Naive thymus-derived CD4-positive, alpha-beta T cell (primary cell): ENCODE measurements at regions not wholly inside any gene's neighbourhood (a gene's known extent, or its start where the extent isn't known, plus 50 kb on each side); places are given as distances from the start of the nearest gene placed in this dataset.

Source experiments
- ATAC-seq: fragments of 150-1000 bp; cut with Tn5 transposase; 2 replicates; pipeline ENCODE4 v1.10.0; 2021; ENCODE audit warnings: mild to moderate bottlenecking, moderate library complexity
- CTCF ChIA-PET: fragments of 350-600 bp; sonication (Branson Sonifier 250); formaldehyde crosslinking; loops from one replicate; lab custom pipeline; 2021; ENCODE audit warnings: antibody characterized with exemption; lab: Charles Lee
- POLR2A ChIA-PET: fragments of 350-600 bp; sonication (Branson Sonifier 250); formaldehyde crosslinking; loops from one replicate; lab custom pipeline; 2021; ENCODE audit warnings: antibody characterized with exemption, inconsistent platforms; lab: Charles Lee
- DNase-seq, 9 donors: peaks; one replicate each; pipeline versions ENCODE4 v3.0.0 to v3.0.0-alpha.2; 2020 to 2022; ENCODE audit warnings: mixed read lengths in 1 of 9
- H3K27ac ChIP-seq: one replicate; pipeline ENCODE4 v1.7.0; 2013; ENCODE audit warnings: mild to moderate bottlenecking, low read depth, low read length, moderate library complexity
- H3K27me3 ChIP-seq, 2 donors: one replicate each; pipeline ENCODE4 v1.7.0; 2013; ENCODE audit warnings: low read length in 2 of 2, mild to moderate bottlenecking in 2 of 2, moderate library complexity in 2 of 2; ENCODE audit not compliant: control insufficient read depth in 2 of 2, insufficient read depth in 2 of 2
- H3K36me3 ChIP-seq, 3 experiments: 1 replicate in 2 of 3; 2 replicates in 1 of 3; pipeline ENCODE4 v1.7.0; 2013; ENCODE audit warnings: low read length in 3 of 3, mild to moderate bottlenecking in 3 of 3, moderate library complexity in 1 of 3; ENCODE audit not compliant: insufficient read depth in 3 of 3, control insufficient read depth in 2 of 3
- H3K4me1 ChIP-seq, 2 donors: one replicate each; pipeline ENCODE4 v1.7.0; 2013; ENCODE audit warnings: low read length in 2 of 2, mild to moderate bottlenecking in 2 of 2, moderate library complexity in 1 of 2; ENCODE audit not compliant: control insufficient read depth in 2 of 2, insufficient read depth in 2 of 2
- H3K4me3 ChIP-seq: 2 replicates; pipeline ENCODE4 v1.7.0; 2013; ENCODE audit warnings: mild to moderate bottlenecking, low read length
- H3K9me3 ChIP-seq, 3 experiments: 1 replicate in 2 of 3; 2 replicates in 1 of 3; pipeline ENCODE4 v1.7.0; 2013; ENCODE audit warnings: low read length in 3 of 3; ENCODE audit not compliant: control insufficient read depth in 2 of 3
- H3K27ac Mint-ChIP-seq, 9 donors: one replicate each; pipeline ENCODE4 v1.8.0; 2020 to 2022; ENCODE audit warnings: mixed read lengths in 9 of 9, mild to moderate bottlenecking in 8 of 9, moderate library complexity in 5 of 9, inconsistent platforms in 2 of 9
- H3K27me3 Mint-ChIP-seq, 5 donors: one replicate each; pipeline ENCODE4 v1.8.0; 2021 to 2022; ENCODE audit warnings: mixed read lengths in 5 of 5, mild to moderate bottlenecking in 1 of 5
- H3K36me3 Mint-ChIP-seq, 5 donors: one replicate each; pipeline ENCODE4 v1.8.0; 2020 to 2022; ENCODE audit warnings: mixed read lengths in 5 of 5, mild to moderate bottlenecking in 3 of 5, inconsistent platforms in 1 of 5
- H3K4me1 Mint-ChIP-seq, 7 donors: one replicate each; pipeline ENCODE4 v1.8.0; 2020 to 2022; ENCODE audit warnings: mixed read lengths in 7 of 7, mild to moderate bottlenecking in 3 of 7, inconsistent platforms in 1 of 7
- H3K4me3 Mint-ChIP-seq, 10 donors: one replicate each; pipeline ENCODE4 v1.8.0; 2020 to 2022; ENCODE audit warnings: mild to moderate bottlenecking in 10 of 10, mixed read lengths in 10 of 10, moderate library complexity in 6 of 10, inconsistent platforms in 2 of 10
- H3K9me3 Mint-ChIP-seq, 11 donors: one replicate each; pipeline ENCODE4 v1.8.0; 2020 to 2022; ENCODE audit warnings: mixed read lengths in 11 of 11, mild to moderate bottlenecking in 4 of 11, inconsistent platforms in 1 of 11, moderate library complexity in 1 of 11
- intact Hi-C, 2 donors: fragments of 100-400 bp; cut with micrococcal nuclease; formaldehyde crosslinking; loops; one replicate each; pipeline ENCODE4 v1.15.1; 2023

DNA sequence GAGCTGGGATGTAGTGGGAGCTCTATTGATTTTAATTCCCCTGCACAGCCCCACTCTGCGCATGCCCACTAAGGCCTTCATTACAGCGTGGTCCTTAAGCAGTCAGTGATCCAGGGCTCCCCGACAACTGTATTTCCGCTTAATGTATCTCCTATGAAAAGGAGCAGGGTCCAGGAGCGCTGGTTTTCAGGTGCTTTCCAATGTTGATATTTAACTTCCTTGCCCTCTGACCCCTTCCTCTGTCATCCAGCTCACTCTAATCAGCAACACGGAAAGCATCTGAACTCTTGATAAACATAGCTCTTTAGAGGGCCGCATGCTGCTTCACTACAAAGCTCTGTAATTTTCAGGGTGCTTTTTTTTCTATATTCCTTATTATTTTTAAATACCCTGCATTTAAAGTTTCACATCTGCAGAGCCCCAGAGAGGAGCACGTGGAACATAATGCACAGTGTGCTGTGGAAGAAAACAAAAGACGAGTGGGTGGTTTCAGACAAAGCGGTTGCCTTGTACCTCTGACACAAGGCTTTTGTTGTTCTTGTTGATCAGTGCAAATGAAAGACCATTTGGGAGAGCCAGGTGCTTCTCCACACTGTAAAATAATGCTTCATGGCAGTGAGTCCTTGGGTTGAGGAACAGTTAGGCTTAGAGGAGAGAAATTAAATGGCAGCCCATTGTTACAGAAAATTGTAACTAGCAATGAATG lies 465.9 kb upstream of the CELF2 start:
- DNase-seq (no peak), ATAC-seq (no peak)
- no peaks in the 10 kb centered on the region for H3K9me3 ChIP-seq
- H3K9me3 Mint-ChIP-seq = peaks cover 0 to 2% (median 0%) of the 10 kb centered on the region in 11 donors
- H3K4me1 Mint-ChIP-seq = no peaks in the 10 kb centered on the region
- no peak overlapping the region for H3K4me3 Mint-ChIP-seq
- no peak overlapping the region for H3K27ac ChIP-seq
- H3K27me3 Mint-ChIP-seq = peaks cover 0 to 18% (median 5%) of the 10 kb centered on the region in 5 donors
- no peaks in the 10 kb centered on the region for H3K27me3 ChIP-seq
- no peaks in the 10 kb centered on the region for H3K36me3 Mint-ChIP-seq
- H3K36me3 ChIP-seq = no peaks in the 10 kb centered on the region
- no peaks in the 10 kb centered on the region for H3K4me1 ChIP-seq
- H3K4me3 ChIP-seq = no peak overlapping the region
- ChIA-PET CTCF (no interaction called here), POLR2A (no interaction called here)
- H3K27ac Mint-ChIP-seq = no peak overlapping the region
- intact Hi-C loops = no loop called here

DNA sequence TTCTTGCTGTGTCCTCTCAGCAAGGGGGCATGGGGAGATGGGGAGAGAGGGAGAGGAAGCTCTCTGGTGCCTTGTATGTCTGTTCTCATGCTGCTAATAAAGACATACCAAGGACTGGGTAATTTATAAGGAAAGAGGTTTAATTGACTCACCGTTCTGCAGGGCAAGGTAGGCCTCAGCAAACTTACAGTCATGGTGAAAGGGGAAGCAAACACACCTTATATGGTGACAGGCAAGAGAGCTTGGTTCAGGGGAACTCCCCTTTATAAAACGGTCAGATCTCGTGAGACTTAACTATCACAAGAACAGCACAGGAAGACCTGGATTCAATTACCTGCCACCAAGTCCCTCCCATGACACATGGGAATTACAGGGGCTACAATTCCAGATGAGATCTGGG lies 464.7 kb upstream of the CELF2 start:
- H3K4me3 ChIP-seq = no peak overlapping the region
- H3K9me3 ChIP-seq = no peaks in the 10 kb centered on the region
- Mint-ChIP-seq H3K27ac (no peak overlapping the region), H3K4me1 (no peaks in the 10 kb centered on the region), H3K4me3 (no peak overlapping the region), H3K36me3 (no peaks in the 10 kb centered on the region), H3K9me3 (peaks cover 0 to 2% (median 0%) of the 10 kb centered on the region in 11 donors), H3K27me3 (peaks cover 0 to 12% (median 5%) of the 10 kb centered on the region in 5 donors)
- no peak for ATAC-seq
- ChIA-PET POLR2A (no interaction called here), CTCF (no interaction called here)
- no peaks in the 10 kb centered on the region for H3K36me3 ChIP-seq
- intact Hi-C loops = no loop called here
- H3K4me1 ChIP-seq = no peaks in the 10 kb centered on the region
- H3K27me3 ChIP-seq = no peaks in the 10 kb centered on the region
- DNase-seq = no peak
- no peak overlapping the region for H3K27ac ChIP-seq

DNA sequence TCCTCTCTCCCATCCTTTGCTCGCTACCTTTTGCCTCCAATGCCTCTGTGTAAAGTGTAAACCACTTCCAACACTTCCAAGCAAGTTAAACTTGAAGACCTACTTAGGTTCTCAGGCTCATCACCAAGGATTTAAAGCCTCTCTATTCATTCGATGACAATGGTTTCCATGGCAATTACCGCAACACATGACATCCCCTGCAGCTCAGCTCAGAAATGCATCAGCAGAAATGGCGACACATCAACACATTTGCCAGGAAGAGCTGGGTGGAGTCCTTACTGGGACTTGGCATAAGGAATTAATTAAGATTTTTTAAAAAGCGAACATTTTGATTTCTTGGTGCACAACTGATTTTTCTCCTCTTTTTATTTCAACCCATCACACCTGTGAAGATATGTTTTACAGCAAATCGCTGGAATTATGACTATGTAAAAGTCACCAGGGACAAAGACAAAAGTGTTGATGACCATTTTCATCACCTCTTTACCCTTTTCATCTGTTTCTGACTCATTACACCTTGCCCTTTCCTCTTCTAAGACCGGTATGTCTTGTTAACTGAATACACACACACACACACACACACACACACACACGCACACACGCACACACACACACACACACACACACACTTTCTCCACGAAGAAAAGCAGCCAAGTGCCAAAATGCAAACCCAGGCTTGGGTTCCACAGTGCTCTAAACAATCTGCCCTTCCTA lies 453.4 kb upstream of the CELF2 start:
- Histone ChIP-seq H3K4me1 (no peaks in the 10 kb centered on the region), H3K4me3 (no peak overlapping the region), H3K36me3 (no peaks in the 10 kb centered on the region), H3K27ac (no peak overlapping the region), H3K9me3 (no peaks in the 10 kb centered on the region), H3K27me3 (no peaks in the 10 kb centered on the region)
- intact Hi-C loops = no loop called here
- no peak overlapping the region for H3K27ac Mint-ChIP-seq
- H3K9me3 Mint-ChIP-seq = peaks cover 0 to 15% (median 6%) of the 10 kb centered on the region in 11 donors
- peaks cover 0 to 1% (median 0%) of the 10 kb centered on the region in 7 donors for H3K4me1 Mint-ChIP-seq
- H3K27me3 Mint-ChIP-seq = peaks cover 3 to 62% (median 44%) of the 10 kb centered on the region in 5 donors
- H3K4me3 Mint-ChIP-seq = no peak overlapping the region
- ChIA-PET CTCF (no interaction called here), POLR2A (no interaction called here)
- peaks cover 0 to 4% (median under 1%) of the 10 kb centered on the region in 5 donors for H3K36me3 Mint-ChIP-seq
- DNase-seq (no peak), ATAC-seq (no peak)

DNA sequence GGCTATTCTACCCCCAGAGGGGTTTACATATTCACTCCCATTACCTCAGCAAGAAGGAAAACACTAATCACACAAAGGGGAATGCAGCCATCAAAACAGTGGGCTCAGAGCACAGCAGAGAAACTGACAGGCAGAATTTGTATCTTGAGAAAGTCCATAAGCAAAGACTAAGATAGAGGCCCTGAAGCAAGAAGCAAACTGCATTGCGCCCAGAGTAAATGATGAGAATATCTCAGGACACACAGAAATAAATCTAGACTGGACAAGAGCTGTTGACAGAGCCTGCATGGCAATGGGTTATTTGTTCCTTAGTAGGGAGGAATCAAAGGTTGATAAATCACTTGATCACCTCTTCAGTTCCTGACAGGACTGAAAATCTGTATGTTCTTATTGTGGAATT lies 440.7 kb upstream of the CELF2 start:
- Mint-ChIP-seq H3K4me1 (no peaks in the 10 kb centered on the region), H3K27me3 (peaks cover 1 to 49% (median 23%) of the 10 kb centered on the region in 5 donors), H3K27ac (no peak overlapping the region), H3K36me3 (no peaks in the 10 kb centered on the region), H3K9me3 (peaks cover 0 to 5% (median 0%) of the 10 kb centered on the region in 11 donors), H3K4me3 (no peak overlapping the region)
- Histone ChIP-seq H3K27ac (no peak overlapping the region), H3K9me3 (no peaks in the 10 kb centered on the region), H3K4me1 (no peaks in the 10 kb centered on the region), H3K27me3 (no peaks in the 10 kb centered on the region), H3K36me3 (no peaks in the 10 kb centered on the region), H3K4me3 (no peak overlapping the region)
- ATAC-seq = no peak
- intact Hi-C loops = no loop called here
- POLR2A ChIA-PET = no interaction called here
- DNase-seq = no peak
- CTCF ChIA-PET = no interaction called here

DNA sequence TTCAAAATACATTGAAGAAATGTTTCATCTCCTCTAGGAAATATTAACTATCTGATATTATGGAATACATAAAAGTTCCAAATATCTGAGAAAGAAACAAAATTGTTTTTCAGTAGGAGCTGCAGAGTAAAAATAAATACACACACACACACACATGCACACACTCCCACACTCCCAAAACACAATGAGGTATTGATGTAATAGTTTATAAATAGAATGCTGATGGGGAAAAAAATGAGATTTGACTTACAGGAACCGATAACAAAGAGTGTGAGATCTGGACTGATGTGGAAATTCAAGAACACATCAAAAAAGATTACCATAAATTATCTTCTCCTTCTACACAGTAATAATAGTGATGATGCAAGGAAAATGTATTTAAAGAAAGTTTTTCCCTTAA lies 438.0 kb upstream of the CELF2 start:
- no peak overlapping the region for H3K27ac ChIP-seq
- intact Hi-C loops = no loop called here
- H3K36me3 ChIP-seq = no peaks in the 10 kb centered on the region
- ChIA-PET POLR2A (no interaction called here), CTCF (no interaction called here)
- H3K9me3 ChIP-seq = no peaks in the 10 kb centered on the region
- ATAC-seq = no peak
- Mint-ChIP-seq H3K36me3 (no peaks in the 10 kb centered on the region), H3K4me3 (no peak overlapping the region), H3K27ac (no peak overlapping the region), H3K4me1 (no peaks in the 10 kb centered on the region), H3K27me3 (peaks cover 1 to 42% (median 21%) of the 10 kb centered on the region in 5 donors), H3K9me3 (peaks cover 0 to 5% (median 0%) of the 10 kb centered on the region in 11 donors)
- H3K4me1 ChIP-seq = no peaks in the 10 kb centered on the region
- H3K27me3 ChIP-seq = no peaks in the 10 kb centered on the region
- no peak overlapping the region for H3K4me3 ChIP-seq
- DNase-seq = no peak

DNA sequence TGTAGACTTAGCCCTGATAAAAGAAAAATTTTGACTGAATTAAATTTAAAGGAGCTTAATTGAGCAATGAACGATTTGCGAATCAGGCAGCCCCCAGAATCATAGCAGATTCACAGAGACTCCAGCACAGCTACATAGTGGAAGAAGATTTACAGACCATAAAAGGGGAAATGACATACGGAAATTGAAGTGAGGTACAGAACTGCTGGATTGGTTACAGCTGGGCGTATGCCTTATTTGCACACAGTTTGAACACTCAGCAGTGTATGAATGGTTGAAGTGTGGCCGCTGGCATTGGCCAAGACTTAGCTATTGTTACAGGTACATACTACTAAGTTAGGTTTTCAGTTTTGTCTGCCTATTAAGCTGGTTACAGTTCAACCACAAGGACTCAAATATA lies 433.5 kb upstream of the CELF2 start:
- no peak for DNase-seq
- no peak for ATAC-seq
- ChIA-PET POLR2A (no interaction called here), CTCF (no interaction called here)
- Mint-ChIP-seq H3K9me3 (no peaks in the 10 kb centered on the region), H3K36me3 (no peaks in the 10 kb centered on the region), H3K4me1 (no peaks in the 10 kb centered on the region), H3K27me3 (peaks cover 1 to 46% (median 28%) of the 10 kb centered on the region in 5 donors), H3K27ac (no peak overlapping the region), H3K4me3 (no peak overlapping the region)
- Histone ChIP-seq H3K27me3 (no peaks in the 10 kb centered on the region), H3K36me3 (no peaks in the 10 kb centered on the region), H3K9me3 (no peaks in the 10 kb centered on the region), H3K4me1 (no peaks in the 10 kb centered on the region), H3K27ac (no peak overlapping the region), H3K4me3 (no peak overlapping the region)
- intact Hi-C loops = no loop called here
